Psoas muscle (tissue), 7 donors: ENCODE measurements at regions not wholly inside any gene's neighbourhood (a gene's known extent, or its start where the extent isn't known, plus 50 kb on each side); places are given as distances from the start of the nearest gene placed in this dataset.

Experiments used
- ATAC-seq, 4 donors: fragments of 200-7000 bp; cut with Tn5 transposase; one replicate each; pipeline ENCODE4 v1.9.1; 2020; ENCODE audit warnings: moderate library complexity in 3 of 4, mild to moderate bottlenecking in 2 of 4
- DNase-seq, 2 donors: peaks; one replicate each; pipeline ENCODE4 v3.0.0-alpha.2; 2020
- H3K27ac ChIP-seq: fragments of 200-600 bp; one replicate; pipeline ENCODE4 v1.8.0; 2022
- H3K27me3 ChIP-seq, 3 donors: fragments of 200-600 bp in 1 of 3; one replicate each; pipeline versions ENCODE4 v1.6.1 to v1.8.0; 2013 to 2022; ENCODE audit warnings: low read length in 2 of 3, mild to moderate bottlenecking in 2 of 3, moderate library complexity in 1 of 3; ENCODE audit not compliant: insufficient read depth in 3 of 3
- H3K36me3 ChIP-seq, 2 donors: fragments of 200-600 bp in 1 of 2; one replicate each; pipeline versions ENCODE4 v1.6.1 to v1.8.0; 2013 to 2022; ENCODE audit warnings: low read depth in 1 of 2, mild to moderate bottlenecking in 1 of 2, moderate library complexity in 1 of 2; ENCODE audit not compliant: insufficient read depth in 1 of 2
- H3K4me1 ChIP-seq: fragments of 200-600 bp; one replicate; pipeline ENCODE4 v1.8.0; 2022
- H3K4me3 ChIP-seq: fragments of 200-600 bp; one replicate; pipeline ENCODE4 v1.8.0; 2022; ENCODE audit warnings: mild to moderate bottlenecking
- H3K9me3 ChIP-seq: fragments of 200-600 bp; one replicate; pipeline ENCODE4 v1.8.0; 2022
- CTCF ChIP-seq: fragments of 200-600 bp; IDR thresholded peaks from one replicate; pipeline ENCODE4 v1.8.0; 2022; ENCODE audit warnings: antibody characterized with exemption
- WGBS, 3 donors: extraction: QIAGEN DNeasy Blood & Tissue Kit; methylation state at CpG; one replicate each; pipeline versions ENCODE4 v1.1.6 to v1.1.7; 2013; 5-methylcytosine and 5-hydroxymethylcytosine counted together
- intact Hi-C, 2 donors: fragments of 100-400 bp; cut with DNase I; formaldehyde crosslinking; loops; one replicate each; pipeline versions ENCODE4 v1.11.0 to v1.14.2; 2022
- donor health status: healthy with polysubstance abuse.
- donor health status: DM: no; HTN: no; CAD: no; lungs with moderate emphysema.
- donor health status: Bipolar disorder and iron deficiency.
- donor health status: healthy.
- donor health status: DM: yes; HTN: yes; CAD: no.
- donor health status: DM: no; HTN: no; CAD: no.
- donor health status: DM: yes; HTN: yes; CAD: no.

GRCh38 chr18:32549248-32550110, 78.8 kb upstream of the GAREM1 start:
- no peaks in the 10 kb centered on the region for H3K27me3 ChIP-seq
- DNase-seq (peak in 1 of 2 donors; percentile 23), ATAC-seq (peak; percentile 55 to 83 (median 78))
- TF ChIP-seq CTCF = peak; percentile 64
- H3K9me3 ChIP-seq = no peaks in the 10 kb centered on the region
- H3K36me3 ChIP-seq = no peaks in the 10 kb centered on the region
- H3K4me3 ChIP-seq = no peak overlapping the region
- 38 to 51% (median 41%) methylated on average over 5 of the region's 5 CpGs for WGBS, 3 donors
- no peak overlapping the region for H3K27ac ChIP-seq
- H3K4me1 ChIP-seq = no peaks in the 10 kb centered on the region
- intact Hi-C loops = loop anchor here (2.0 to 5.0 kb wide), 4 partner anchors 77 to 277 kb away; partner anchors contain the start of gene GAREM1 (in 1 of the 2)

DNA sequence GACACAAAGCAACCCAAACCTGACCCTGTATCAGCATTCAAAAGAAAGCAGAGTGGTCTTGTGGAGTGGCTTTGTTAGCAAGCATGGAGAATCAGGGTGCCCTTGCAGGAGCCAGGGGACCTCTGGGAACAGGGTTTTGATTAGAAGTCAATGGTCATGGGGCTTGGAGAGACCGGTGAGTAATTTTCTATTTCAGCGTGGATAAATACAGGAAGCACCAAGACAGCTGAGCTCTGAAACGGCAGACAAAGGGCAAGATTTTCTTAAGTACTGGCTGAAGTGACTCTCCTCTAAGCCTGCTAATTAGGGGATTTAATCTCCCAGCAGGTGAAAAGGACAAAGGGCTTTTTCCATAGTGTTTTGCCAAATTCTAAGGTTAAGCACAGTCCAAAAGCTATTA, 78.0 kb upstream of the GAREM1 start:
- 19 to 28% (median 21%) methylated on average over 3 of the region's 3 CpGs for WGBS, 3 donors
- H3K27me3 ChIP-seq = no peaks in the 10 kb centered on the region
- no peak for TF ChIP-seq CTCF
- no peaks in the 10 kb centered on the region for H3K9me3 ChIP-seq
- no peaks in the 10 kb centered on the region for H3K4me1 ChIP-seq
- H3K4me3 ChIP-seq = no peak overlapping the region
- no peak overlapping the region for H3K27ac ChIP-seq
- ATAC-seq (peak in 3 of 4 donors; percentile 56 to 65 (median 60)), DNase-seq (no peak)
- H3K36me3 ChIP-seq = no peaks in the 10 kb centered on the region
- intact Hi-C loops = no loop called here

DNA sequence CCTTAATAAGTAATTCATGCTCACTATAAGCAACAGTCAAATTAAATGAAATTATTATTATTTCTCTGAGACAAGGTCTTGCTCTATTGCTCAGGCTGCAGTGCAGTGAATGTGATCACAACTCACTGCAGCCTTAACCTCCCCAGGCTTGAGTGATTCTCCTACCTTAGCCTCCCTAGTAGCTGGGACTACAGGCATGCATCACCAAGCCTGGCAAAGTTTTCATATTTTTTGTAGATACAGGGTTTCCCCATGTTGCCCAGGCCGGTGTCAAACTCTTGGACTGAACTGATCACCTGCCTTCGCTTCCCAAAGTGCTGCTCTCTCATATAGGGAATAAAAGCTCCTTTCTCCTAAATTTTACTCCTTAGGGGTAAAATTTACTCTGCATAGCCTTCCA, 74.9 kb upstream of the GAREM1 start:
- no peak for TF ChIP-seq CTCF
- Histone ChIP-seq H3K9me3 (no peaks in the 10 kb centered on the region), H3K36me3 (no peaks in the 10 kb centered on the region), H3K27me3 (no peaks in the 10 kb centered on the region), H3K27ac (no peak overlapping the region), H3K4me1 (no peaks in the 10 kb centered on the region), H3K4me3 (no peak overlapping the region)
- intact Hi-C loops = no loop called here
- 96 to 98% (median 96%) methylated on average over 2 of the region's 2 CpGs for WGBS, 3 donors
- no peak for ATAC-seq
- DNase-seq = no peak

DNA sequence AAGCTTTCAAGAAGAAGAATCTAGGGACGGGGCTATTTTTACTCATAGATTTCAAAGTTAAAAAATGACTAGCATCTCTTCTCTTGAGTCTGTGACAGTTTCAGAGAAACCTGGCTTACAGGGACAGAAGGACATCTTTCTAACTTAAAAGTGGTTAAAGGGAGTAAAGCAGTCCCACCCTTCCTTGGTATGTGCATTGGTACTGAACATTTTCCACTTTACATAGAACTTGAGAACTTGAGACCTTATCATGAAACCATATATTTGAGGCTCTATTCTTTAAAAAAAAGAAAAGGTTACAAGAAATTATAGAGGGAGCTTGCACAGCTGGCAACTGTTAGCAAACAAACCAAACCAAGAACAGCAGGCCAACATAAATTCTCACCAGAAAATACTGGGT, 73.4 kb upstream of the GAREM1 start:
- intact Hi-C loops = no loop called here
- H3K27me3 ChIP-seq = no peaks in the 10 kb centered on the region

More for the DNA sequence above, 73.4 kb upstream of the GAREM1 start:
- Histone ChIP-seq H3K27ac (no peak overlapping the region), H3K4me1 (no peaks in the 10 kb centered on the region), H3K9me3 (no peaks in the 10 kb centered on the region), H3K36me3 (no peaks in the 10 kb centered on the region), H3K4me3 (no peak overlapping the region)
- ATAC-seq (no peak), DNase-seq (no peak)
- TF ChIP-seq CTCF = no peak
- 81 to 83% (median 82%) methylated on average over 1 of the region's 1 CpG for WGBS, 3 donors
